GM10266 (cell line): ENCODE measurements at regions not wholly inside any gene's neighbourhood (a gene's known extent, or its start where the extent isn't known, plus 50 kb on each side); places are given as distances from the start of the nearest gene placed in this dataset.

Experiments used
- DNase-seq: peaks from one replicate; pipeline ENCODE4 v3.0.0; 2012; ENCODE audit errors: extremely low spot score
- TF ChIP-seq, protein P1 (sequence below): IDR thresholded peaks from 2 replicates; pipeline ENCODE4 v1.5.1; 2012; ENCODE audit warnings: mild to moderate bottlenecking, low read depth; ENCODE audit not compliant: control insufficient read depth, insufficient read depth; ENCODE audit errors: missing control alignments

DNA sequence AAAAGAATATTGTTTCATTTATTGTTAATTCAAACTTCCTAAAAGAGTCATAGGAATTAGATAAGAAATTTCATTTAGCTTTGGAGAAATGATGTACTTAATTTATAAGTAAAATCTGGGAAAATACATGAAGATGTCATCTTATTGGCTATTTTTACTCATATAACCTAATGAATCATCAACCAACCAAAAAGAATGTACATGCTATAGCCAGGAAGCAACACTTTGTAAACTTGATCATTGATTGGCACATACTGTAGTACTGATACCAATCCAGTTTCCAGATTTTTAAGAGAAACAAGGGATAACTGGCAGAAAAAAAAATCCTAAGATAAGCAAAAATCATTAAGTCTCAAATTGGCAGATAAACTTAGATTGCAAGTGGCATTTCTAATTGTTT lies 207.9 kb upstream of the CDIN1 start:
- TF ChIP-seq, protein P1, sequence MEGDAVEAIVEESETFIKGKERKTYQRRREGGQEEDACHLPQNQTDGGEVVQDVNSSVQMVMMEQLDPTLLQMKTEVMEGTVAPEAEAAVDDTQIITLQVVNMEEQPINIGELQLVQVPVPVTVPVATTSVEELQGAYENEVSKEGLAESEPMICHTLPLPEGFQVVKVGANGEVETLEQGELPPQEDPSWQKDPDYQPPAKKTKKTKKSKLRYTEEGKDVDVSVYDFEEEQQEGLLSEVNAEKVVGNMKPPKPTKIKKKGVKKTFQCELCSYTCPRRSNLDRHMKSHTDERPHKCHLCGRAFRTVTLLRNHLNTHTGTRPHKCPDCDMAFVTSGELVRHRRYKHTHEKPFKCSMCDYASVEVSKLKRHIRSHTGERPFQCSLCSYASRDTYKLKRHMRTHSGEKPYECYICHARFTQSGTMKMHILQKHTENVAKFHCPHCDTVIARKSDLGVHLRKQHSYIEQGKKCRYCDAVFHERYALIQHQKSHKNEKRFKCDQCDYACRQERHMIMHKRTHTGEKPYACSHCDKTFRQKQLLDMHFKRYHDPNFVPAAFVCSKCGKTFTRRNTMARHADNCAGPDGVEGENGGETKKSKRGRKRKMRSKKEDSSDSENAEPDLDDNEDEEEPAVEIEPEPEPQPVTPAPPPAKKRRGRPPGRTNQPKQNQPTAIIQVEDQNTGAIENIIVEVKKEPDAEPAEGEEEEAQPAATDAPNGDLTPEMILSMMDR, result no peak
- no peak for DNase-seq

DNA sequence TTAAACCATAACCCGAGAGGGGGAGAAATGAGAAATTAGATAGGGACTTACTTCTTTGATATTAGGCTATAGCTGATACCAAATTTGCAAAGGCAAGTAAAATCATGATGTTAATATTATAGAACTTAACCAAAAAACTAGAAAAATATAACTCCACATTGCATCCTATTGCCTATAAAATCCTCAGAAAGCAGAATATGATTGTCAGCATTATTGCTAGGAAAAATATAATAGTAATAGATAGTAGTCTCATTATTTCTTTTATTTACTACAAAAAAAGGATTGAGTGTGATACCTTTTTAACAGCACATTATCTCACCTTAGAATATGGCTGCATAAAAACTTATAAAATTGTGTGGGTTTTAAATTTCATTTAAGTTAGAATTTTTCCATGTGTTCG lies 206.5 kb upstream of the CDIN1 start:
- no peak for DNase-seq
- TF ChIP-seq, protein P1, result no peak

DNA sequence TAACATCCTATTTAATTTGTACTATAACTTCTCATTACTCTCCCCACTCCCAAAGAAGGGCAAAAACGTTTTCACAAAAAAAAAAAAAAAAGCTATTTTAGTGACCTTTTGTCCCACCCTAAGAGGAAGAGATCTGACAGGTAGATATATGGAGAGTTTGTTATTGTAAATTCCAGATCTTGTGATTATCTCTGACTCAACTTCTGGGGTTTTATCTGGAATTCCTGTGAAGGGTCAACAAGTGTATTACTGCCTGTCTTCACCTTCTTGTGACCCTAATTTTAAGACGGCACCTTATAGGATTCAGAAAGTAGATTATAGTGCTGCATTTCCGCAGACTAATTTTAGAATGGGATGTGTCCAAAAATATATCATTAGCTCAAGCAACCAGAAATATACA lies 205.9 kb upstream of the CDIN1 start:
- TF ChIP-seq, protein P1, result no peak
- no peak for DNase-seq

DNA sequence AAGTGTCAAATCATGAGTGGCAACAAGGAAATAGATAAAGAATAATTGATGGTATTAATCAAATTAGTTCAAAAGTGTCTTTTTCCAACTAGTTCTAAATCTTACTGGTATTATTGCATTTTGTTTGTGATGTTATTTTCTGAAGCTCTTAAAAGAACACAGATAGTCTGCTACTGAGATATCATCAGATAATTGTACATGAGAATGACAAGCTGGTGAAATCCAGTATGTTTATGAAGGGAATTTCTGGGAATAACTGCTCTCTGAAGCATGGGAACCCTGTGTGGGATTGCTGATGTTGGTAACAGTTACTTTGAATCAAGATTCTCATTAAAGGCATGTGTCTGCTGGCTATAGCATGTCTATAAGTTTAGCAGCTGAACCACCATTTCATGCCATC lies 190.3 kb upstream of the CDIN1 start:
- no peak for DNase-seq
- TF ChIP-seq, protein P1, result no peak

DNA sequence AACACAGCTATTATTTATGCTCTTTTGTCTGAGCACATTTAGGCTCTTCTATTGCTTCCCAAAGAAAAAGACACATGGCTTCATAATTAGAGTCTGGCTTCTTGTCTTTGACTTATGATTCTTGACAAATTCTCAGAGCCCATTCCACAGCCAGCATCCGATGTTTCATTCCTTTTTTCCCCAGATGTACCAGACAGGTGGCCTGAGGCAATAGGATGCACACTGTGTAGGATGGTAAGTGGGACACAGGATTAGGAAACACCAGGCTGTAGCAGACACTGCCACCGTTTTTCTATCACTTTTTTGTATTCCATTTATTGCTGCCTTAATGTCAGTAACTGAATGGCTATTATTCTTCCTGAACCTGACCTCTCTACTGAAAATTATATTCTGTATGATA lies 188.9 kb upstream of the CDIN1 start:
- TF ChIP-seq, protein P1, result no peak
- no peak for DNase-seq

DNA sequence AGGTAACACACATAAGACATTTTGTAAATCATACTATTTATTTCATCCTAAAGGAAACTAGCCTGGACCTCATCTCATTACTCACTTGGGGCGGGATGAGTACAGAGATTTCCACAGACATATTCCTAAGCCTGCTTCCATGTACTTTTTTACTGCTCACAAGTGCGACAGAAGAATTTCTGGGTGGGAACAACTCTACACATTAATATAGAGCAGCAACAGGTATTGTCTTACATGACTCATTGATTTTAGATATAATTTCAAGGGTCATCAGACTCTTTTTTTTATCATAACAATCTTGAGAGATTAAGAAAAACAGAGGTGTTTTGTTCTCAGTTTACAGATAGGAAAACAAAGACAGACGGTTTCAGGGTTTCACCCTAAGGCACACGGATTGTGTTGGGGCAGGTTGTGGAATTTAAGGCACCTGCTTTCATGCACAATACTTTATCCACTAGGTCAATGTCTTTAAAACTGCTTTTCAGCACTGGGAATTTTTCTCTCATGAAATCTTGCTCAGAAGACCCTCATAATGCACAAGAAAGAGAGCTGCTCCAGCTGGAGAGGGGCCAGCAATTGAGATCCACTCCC lies 186.7 kb upstream of the CDIN1 start:
- TF ChIP-seq, protein P1, result no peak
- no peak for DNase-seq

DNA sequence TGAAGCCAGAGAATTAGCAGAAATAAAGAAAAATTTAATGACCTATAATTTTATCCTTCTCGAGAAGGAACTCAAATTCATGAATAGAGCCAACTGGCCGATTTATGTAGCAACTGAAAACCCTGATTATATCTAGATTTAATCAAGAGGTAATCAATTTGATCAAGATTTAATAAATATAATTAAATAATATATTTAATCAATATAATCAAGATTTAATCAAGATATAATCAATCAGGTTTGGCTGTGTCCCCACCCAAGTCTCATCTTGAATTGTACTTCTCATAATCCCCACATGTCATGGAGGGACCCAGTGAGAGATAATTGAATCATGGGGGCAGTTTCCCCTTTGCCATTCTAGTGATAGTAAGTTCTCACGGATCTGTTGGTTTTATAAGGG lies 181.2 kb upstream of the CDIN1 start:
- TF ChIP-seq, protein P1, result no peak
- DNase-seq, result no peak
